ENCODE measurements at regions not wholly inside any gene's neighbourhood (a gene's known extent, or its start where the extent isn't known, plus 50 kb on each side); places are given as distances from the start of the nearest gene placed in this dataset.

- DNase-seq (ENCODE audit: low read depth, low spot score) (no peak), FAIRE-seq (no peak)
- Histone ChIP-seq H3K9me1 (replicated peaks; ENCODE audit: control insufficient read depth, extremely low read depth, insufficient read depth, low read length) (no peaks in the 10 kb centered on the region), H4K20me1 (replicated peaks; ENCODE audit: control insufficient read depth, extremely low read depth, insufficient read depth, low read length) (no peaks in the 10 kb centered on the region), H3K4me1 (ENCODE audit: control insufficient read depth, extremely low read depth, insufficient read depth, low read length) (no peaks in the 10 kb centered on the region), H3K4me2 (ENCODE audit: insufficient read depth, low read length) (no peak overlapping the region), H3K36me3 (ENCODE audit: control insufficient read depth in 2 of 2, extremely low read depth in 1 of 2, insufficient read depth in 2 of 2, low read length in 2 of 2) (no peaks in the 10 kb centered on the region), H2AFZ (ENCODE audit: low read depth, low read length) (no peak overlapping the region), H3K27me3 (ENCODE audit: control insufficient read depth in 2 of 2, insufficient read depth in 2 of 2, low read length in 2 of 2) (no peaks in the 10 kb centered on the region), H3K9ac (replicated peaks; ENCODE audit: extremely low read depth, insufficient read depth, low read length) (no peak overlapping the region), H3K27ac (ENCODE audit: insufficient read depth, low read depth, low read length) (no peak overlapping the region), H3K79me2 (ENCODE audit: control insufficient read depth, insufficient read depth, low read length) (no peaks in the 10 kb centered on the region), H3K4me3 (replicated peaks in 1 of 3; ENCODE audit: insufficient read depth in 1 of 3, low read depth in 1 of 3, low read length in 3 of 3) (no peak overlapping the region), H3K9me3 (replicated peaks; ENCODE audit: control insufficient read depth, insufficient read depth, low read length) (peaks cover 3% of the 10 kb centered on the region)
- no peak for TF ChIP-seq JUN (IDR thresholded peaks at IDR 0.05; ENCODE audit: borderline replicate concordance, insufficient read depth, insufficient read length, low read depth)
- no TSS peak for BruUV-seq (replicated peaks)
- ChIA-PET CTCF (no interaction called here), POLR2A (no interaction called here)
- dilution Hi-C loops (cut with MboI; ENCODE audit: extremely low pct_ligation_motif_present, low sequenced_read_pairs) = no loop called here
- intact Hi-C loops (cut with micrococcal nuclease) = no loop called here
Observed at GRCh38 chr16:9545522-9546437, 454.3 kb downstream of the HAPSTR1 start.

GRCh38 chr16:9546438-9546786, 455.0 kb downstream of the HAPSTR1 start:
- Histone ChIP-seq H3K9me3 (replicated peaks; ENCODE audit: control insufficient read depth, insufficient read depth, low read length) (peaks cover 3% of the 10 kb centered on the region), H3K9ac (replicated peaks; ENCODE audit: extremely low read depth, insufficient read depth, low read length) (no peak overlapping the region), H3K4me1 (ENCODE audit: control insufficient read depth, extremely low read depth, insufficient read depth, low read length) (no peaks in the 10 kb centered on the region), H2AFZ (ENCODE audit: low read depth, low read length) (no peak overlapping the region), H3K4me2 (ENCODE audit: insufficient read depth, low read length) (no peak overlapping the region), H3K27me3 (ENCODE audit: control insufficient read depth in 2 of 2, insufficient read depth in 2 of 2, low read length in 2 of 2) (no peaks in the 10 kb centered on the region), H3K36me3 (ENCODE audit: control insufficient read depth in 2 of 2, extremely low read depth in 1 of 2, insufficient read depth in 2 of 2, low read length in 2 of 2) (no peaks in the 10 kb centered on the region), H4K20me1 (replicated peaks; ENCODE audit: control insufficient read depth, extremely low read depth, insufficient read depth, low read length) (no peaks in the 10 kb centered on the region), H3K4me3 (replicated peaks in 1 of 3; ENCODE audit: insufficient read depth in 1 of 3, low read depth in 1 of 3, low read length in 3 of 3) (no peak overlapping the region), H3K79me2 (ENCODE audit: control insufficient read depth, insufficient read depth, low read length) (no peaks in the 10 kb centered on the region), H3K27ac (ENCODE audit: insufficient read depth, low read depth, low read length) (no peak overlapping the region), H3K9me1 (replicated peaks; ENCODE audit: control insufficient read depth, extremely low read depth, insufficient read depth, low read length) (no peaks in the 10 kb centered on the region)
- no peak for FAIRE-seq
- TF ChIP-seq GATA2 (IDR thresholded peaks at IDR 0.05; ENCODE audit: insufficient read depth, insufficient read length, low read depth, low read length) (no peak), FOS (IDR thresholded peaks at IDR 0.05; ENCODE audit: borderline replicate concordance, insufficient read depth, low read length) (no peak), MAX (IDR thresholded peaks at IDR 0.05; ENCODE audit: insufficient read depth, insufficient read length) (no peak)
- ChIA-PET CTCF (no interaction called here), POLR2A (no interaction called here)
- intact Hi-C loops (cut with micrococcal nuclease) (no loop called here), dilution Hi-C loops (cut with MboI; ENCODE audit: extremely low pct_ligation_motif_present, low sequenced_read_pairs) (no loop called here)
- no TSS peak for BruUV-seq (replicated peaks)
- no peak for DNase-seq (ENCODE audit: low read depth, low spot score)
